HG02943 (cell line): ENCODE measurements at regions not wholly inside any gene's neighbourhood (a gene's known extent, or its start where the extent isn't known, plus 50 kb on each side); places are given as distances from the start of the nearest gene placed in this dataset.

Source experiments
- ATAC-seq: cut with Tn5 transposase; IDR thresholded peaks from one replicate; pipeline ENCODE4 v1.9.1; 2021; ENCODE audit warnings: mild to moderate bottlenecking, low read depth, moderate library complexity; ENCODE audit not compliant: unreplicated experiment

DNA sequence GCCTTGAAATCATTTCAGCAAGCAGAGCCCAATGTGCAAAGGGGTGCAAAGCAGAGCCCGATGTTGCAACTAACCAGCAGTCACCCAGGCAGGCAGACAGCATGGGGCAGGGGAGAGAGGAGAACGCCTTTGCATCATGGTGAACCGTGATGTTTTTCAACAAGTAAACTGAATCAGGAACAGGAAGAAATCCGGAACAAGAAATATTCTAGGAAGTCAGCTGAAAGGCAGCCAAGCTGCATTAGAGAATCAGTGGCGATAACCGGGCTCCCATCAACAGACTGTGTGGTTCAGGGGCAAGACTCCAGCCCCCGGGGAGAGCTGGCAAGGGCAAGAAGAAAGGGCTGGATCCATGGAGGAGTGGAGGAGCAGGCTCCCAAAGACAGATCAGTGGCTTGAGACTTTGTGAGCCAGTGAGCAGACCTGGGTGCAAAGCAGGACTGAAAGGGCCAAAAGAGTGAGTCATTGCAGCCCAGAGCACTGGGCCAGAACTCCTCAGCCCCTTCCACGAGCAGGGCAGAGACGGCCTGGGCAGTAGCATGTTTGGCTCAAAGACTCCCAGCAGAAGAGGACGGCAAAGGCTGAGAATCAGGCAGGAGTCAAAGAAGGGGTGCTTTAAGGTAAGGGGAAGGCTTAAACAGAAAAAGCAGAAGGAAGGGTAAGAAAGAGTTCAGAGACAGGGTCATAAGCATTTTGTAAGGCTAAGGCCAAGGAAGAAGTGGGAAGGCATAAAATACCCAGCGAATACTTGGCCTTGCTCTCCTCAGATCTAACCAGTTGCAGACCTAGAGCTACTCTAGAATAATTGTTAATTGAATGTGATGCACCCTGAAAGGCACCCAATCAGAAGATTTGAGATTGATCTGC, 155.0 kb downstream of the SETD4 start:
- ATAC-seq, result no peak

DNA sequence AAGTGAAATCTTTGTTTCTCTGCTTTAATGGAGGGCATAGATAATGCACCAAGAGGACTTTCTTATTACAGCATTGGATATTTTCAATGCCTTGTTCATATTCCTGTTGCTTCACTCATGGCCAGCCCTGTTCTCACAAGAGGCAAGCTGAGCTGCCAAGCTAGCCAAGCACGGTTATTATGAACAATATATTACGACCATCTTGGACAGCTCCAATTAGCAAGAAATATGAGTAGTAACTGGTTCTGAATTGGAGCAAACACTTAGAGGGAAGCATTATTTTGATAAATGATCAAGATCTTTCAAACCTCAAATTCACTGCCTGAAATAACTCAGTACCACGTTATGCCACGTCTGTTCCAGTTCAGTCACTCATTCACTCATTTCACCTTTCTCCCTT, 159.8 kb downstream of the SETD4 start:
- no peak for ATAC-seq

DNA sequence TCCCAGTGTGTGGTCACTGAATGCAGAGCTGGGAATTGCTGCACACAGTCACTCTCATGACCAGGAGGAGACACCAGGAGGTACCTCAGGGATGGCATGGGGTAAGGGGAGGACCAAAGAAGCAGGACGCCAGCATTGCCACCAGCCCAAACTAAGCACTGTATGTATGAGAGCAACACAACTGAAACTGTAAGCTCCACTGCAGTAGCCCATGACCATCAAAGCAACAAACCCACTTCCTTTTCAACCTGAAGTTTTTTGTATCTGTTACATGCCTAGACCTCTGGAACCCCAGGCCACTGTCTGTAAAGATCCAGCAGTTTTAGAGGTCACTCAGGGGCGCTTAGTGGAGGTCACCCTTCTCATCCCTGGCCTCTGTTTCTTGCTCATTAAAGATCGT, 164.3 kb downstream of the SETD4 start:
- no peak for ATAC-seq

DNA sequence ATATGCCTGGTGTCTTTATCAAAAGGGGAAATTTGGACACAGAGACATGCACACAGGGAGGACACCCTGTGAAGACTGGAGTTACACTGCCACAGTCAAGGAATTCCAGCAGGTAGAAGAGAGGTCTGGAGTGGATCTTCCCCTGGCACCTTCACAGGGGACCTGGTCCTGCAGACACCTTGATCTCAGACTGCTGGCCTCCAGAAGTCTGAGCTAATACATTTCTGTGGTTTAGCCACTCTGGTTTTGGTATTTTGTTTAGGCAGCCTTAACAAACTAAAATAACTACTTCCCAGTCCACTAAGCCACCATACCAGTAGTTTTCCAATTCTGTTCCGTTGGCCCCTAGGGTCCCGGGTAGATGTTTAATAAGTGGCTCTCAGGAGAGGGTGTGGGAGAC, 164.7 kb downstream of the SETD4 start:
- no peak for ATAC-seq

DNA sequence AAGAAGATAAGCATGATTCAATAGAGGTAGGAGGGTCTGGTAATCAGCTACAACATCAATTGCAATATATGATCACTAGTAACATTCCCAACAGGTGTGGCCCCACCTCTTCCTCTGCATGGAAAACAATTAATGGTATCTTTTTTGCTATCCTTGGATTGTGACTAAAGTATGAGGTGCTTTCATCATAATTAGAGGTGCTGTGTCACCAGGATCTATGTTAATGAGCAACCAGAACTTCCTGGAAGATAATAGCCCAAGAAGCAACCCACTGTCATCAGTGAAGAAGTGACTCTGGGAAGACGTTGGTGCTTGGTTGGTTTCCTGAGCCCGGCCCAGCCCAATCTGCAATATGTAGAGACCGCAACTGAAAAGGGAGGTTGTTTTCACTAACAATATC, 167.2 kb downstream of the SETD4 start:
- no peak for ATAC-seq

DNA sequence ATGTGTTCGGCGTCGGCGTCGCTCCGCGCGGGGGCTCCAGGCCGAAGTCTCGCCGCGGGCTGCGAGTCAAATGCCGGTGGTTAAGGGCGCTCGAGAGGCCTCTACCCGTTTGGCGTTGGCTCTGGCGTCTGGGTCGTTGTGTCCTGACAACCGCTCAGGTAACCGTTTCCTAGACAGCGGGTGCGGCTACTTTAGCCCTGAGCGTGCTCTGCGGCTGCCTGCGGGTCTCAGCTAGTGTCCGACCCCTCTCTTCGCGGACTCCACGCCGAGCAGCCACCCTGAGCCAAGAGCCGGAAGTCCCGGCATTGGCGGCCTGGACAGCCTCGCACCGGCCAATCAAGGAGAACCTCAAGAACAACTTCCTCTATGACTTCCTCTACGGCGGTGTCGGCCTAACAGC, 173.4 kb downstream of the SETD4 start:
- no peak for ATAC-seq

DNA sequence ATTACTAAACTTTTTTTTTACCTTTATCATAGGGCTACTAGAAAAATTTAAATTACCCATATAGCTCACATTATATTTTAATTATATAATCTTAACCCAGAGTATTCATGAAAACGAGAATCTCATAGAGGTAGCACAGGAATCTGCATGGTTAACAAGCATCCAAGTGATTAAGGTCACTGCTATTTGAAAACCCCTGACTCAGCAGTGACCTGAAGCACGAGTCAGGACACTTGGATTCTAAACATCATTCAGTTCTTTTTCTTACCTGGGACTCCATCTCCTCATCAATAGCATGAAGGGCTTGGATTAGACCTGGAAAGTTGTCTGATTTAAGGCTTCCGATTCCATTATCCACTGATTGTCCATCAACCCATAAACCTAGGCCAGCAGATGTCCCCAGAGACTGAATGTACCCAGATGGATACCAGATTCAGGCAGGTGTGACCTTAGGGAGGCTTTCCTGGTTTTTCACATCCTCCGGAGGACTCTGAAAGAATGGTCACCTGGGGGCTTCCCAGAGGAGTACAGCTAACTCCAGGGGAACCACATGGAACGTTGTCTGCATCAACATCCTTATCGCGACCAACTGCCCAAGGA, 174.3 kb downstream of the SETD4 start:
- no peak for ATAC-seq

DNA sequence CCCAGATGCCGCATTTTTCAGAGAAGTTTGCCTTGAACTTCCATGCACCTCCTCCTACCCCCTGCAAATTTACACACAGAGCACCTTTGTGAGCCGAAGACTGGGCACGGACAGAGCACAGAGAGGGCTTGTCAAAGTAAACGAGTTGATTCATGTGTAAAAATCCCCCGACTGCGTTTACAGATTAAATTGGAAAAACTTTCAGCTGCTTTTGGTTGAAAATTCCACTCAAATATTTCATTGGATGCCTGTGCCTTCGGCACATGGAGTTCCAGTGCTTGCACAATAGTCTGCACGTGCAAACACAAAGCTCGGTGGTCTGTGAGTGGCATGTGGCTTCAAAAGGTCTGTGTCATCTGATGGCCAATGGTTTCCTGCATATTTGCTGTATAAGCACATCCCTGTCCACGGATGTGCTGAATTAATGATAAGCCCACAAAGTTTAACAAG, 177.5 kb downstream of the SETD4 start:
- no peak for ATAC-seq

DNA sequence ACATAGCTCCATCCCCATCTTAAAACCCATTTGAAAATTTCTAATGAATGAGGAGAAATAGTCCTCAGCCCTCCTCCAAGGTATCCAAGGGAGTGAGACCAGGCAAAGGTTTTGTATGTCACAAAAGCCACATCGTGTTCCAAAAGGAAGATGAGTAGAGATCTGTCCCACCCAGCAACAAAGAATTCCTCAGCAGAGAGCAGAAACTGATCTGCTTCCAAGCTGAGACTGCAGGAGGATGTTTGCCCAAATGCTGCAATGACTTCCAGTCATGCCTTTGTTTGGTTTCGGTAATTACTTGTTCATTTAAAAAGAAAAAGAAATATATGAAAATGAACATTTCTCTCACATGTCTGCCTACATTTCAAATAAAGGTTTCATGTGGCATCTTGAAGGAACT, 186.9 kb downstream of the SETD4 start:
- ATAC-seq, result no peak

DNA sequence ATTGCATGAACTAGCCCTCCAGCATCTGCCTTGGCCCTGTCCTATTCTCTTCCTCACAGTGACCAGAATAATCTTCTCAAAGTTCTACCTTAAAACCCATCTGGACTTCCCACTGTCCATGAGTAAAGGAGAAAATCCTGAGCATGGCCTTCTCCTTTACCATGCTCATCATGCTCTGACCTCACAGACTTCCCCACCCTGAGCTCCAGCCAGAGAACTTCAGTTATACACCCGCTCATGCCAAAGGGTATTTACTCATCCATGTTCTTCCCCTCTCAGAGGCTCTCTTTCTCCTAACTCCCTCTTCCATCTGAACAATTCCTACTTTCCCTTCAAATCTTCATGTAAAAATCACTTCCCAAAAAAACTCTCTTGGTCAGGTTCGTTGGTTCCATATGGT, 188.4 kb downstream of the SETD4 start:
- no peak for ATAC-seq

DNA sequence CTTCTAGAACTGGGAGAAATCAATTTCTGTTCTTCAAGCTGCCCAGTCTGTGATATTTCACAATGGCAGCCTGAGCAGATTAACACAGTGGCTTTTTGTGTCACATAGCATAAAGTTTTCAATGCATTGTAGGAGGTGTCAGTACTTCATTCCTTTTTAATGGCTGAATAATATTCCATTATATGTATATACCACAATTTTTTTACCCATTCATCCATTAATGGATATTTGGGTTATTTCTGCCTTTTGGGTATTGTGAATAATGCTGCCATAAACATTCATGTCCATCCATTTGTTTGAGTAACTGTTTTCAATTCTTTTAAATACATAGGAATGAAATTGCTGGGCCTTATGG, 191.5 kb downstream of the SETD4 start:
- no peak for ATAC-seq

DNA sequence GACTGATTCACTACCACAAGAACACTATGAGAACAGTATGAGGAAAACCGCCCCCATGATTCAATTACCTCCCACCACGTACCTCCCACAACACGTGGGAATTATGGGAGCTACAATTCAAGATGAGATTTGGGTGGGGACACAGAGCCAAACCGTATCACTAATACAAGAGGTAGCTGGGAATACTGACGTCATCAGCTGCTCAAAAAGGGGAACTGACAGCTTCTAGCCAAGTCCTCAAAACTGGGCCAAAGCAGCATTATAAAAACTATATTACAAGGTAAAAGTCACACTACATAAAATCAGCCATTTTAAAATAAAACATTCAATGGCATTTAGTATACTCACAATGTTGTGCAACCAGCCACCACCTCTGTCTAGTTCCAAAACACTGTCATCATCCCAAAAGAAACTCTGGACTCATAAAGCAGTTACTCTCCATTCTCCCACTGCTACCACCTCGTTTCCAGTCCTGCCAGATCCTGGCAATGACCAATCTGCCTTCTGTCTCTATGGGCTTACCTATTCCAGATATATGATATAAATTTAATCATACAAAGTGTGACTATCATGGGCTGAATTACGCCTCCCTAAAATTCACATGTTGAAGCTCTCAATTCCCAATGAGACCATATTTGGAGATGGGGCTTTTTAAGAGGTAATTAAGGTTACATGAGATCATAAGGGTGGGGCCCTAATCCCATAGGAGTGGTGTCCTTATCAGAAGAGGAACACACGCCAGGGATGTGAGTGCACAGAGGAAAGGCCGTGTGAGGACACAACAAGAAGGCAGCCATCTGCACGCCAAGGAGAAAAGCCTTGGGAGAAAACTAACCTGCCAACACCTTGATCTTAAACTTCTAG, 192.1 kb downstream of the SETD4 start:
- ATAC-seq, result no peak

DNA sequence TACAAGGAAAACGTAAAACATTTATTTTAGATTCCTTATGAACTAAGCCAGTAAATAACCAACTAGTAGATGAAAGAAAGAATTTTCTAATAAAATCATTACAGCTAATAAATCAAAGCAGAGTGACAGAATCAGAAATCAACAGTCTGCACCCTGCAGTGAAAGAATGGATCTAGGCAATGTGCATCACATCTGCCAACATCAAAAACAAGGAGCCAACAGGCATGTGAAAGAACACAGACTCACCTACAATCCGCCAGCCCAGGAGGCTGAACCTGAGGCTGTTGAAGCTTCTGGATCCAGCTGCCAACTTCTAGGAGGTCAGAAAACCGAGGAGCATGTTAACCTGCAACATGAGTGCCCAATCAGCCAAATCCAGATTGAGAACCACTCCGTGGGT, 196.3 kb downstream of the SETD4 start:
- no peak for ATAC-seq

DNA sequence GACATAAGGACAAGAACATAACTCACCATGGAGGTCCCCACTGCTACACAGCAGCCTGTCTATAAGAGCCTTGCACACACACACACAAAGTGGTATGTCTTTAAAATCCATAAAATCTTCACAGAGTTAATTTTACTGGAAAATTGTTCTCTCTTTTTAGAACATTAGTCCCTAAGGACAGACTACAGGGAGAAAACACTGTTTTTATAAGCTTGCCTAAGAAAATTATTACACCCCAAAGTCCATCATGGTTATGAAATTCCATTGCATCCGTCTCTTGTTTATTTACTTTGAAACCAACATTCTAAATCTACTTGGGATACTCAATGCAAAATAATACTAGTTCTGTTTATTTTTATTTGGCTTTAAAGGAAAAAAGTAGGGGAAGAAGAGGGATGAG, 197.4 kb downstream of the SETD4 start:
- ATAC-seq, result no peak

DNA sequence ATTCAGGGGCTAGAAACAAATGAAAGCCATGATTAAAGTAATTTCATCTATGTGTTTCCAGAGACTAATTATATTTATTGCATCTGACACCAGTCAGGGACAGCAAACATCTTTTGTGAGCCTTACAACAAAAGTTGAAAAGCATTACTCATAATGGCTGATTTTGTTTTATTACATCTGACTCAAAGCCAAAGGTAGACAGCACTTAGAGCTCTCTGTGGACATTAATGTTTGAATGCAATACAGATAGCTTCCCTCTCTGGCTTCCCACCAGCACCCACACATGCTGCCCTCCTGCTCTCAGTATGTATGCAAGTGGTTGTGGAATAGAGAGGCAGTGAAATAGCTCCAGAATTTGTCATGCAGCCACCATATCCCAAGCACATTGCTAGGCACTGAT, 198.7 kb downstream of the SETD4 start:
- no peak for ATAC-seq

DNA sequence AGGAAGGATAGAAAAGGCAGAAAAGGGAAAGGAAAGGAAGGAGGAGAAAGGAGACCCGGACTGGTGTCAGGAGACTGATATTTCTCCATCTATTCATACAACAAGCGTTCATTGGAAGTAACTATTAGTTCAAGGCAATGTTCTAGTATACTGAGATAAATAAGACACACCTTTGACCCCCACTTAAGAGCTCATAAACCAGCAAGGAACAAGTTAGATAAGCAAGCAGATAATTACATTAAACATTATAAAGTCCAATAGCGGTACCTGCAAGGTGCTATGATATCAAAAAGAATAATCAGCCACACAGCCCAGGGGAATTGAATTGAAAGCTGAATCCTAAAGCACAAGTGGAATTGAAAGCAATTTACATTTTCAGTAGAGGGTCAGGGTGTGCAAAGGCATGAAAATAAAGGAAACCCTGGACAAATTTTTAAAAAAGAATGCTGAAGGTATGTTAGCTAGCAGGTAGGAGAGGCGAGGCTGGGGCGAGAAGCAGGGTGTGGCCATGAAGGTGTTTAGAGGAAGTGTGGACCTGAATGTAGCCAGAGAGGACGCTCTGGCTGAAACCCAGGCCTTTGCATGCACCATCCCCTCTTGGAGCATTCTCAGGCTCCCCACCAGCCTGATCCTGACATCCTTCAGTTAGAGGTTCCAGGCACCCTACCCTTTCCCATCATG, 200.0 kb downstream of the SETD4 start:
- ATAC-seq, result no peak

DNA sequence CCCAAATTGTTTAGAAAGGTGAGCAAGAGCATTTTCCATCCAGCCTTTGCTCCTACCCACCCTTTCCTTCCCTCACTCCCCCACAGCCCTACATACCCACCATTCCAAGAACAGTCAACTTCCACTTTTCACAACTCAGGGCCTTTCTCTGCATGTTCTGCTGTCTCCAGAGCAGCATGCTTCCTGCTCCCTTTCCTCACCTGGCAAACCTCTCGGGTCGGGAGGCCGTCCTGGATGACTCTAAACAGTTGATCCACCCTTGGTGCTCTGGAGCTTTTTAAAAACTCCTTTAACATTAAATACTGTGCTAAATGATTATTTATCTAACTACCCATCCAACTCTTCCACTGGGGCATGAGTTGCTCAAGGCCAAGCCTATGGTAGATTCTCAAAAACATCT, 200.6 kb downstream of the SETD4 start:
- ATAC-seq, result no peak

DNA sequence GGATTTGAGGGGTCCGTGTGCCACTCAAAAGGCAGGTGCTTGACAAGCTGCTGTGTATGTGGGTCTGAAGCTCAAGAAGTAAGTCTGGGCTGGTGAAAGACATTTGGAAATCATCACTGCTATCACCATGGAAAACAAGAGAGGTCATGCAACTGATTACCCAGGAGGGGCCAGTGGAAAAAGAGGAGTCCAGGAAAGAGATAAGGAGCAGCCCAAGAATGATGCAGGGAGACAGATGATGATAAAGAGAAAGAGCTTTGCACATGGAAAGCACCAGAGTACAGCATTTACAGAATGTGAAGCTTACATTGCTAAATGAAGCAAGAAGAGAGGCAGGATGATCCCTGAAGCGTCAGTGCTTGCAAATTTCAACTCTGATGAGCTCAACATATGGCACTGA, 203.2 kb downstream of the SETD4 start:
- no peak for ATAC-seq

DNA sequence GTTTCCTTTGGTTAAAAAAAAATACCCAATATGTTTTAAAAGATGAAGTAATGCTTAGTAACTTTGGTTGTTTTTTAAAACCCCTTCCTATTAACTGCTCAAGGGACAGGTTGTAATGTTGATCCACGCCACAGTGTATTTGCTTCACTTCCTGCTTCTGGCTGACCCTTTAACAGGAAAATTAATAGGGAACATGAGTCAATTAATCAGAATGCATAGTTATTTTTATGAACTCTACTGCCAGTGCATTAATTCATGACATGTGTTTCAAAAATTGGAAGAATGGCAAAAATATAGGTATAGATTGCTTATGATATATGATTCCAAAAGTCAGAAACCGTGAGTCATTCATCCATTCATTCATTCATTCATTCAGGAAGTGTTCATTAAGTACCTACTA, 204.8 kb downstream of the SETD4 start:
- ATAC-seq, result no peak

DNA sequence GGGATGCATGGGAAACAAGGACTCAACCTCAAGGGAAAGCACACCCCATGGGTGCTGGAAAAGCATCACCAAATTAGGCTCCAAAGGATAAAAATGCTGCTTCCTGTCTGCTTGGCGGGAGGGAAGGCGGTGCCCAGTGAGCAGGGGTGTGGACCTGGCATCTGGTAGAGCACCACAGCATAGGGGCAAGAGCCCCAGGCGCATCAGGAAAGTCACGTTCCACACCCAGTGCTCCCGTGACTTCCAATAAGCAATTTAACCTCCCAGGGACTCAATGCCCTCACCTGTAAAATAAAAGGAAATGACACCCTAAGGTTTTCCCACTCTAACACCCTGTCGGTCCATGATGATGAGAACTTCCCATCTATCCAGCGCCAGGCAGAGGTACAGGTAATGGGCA, 206.0 kb downstream of the SETD4 start:
- no peak for ATAC-seq
